Adrenal gland (tissue), 9 donors: ENCODE measurements at regions not wholly inside any gene's neighbourhood (a gene's known extent, or its start where the extent isn't known, plus 50 kb on each side); places are given as distances from the start of the nearest gene placed in this dataset.

Experiments used
- DNase-seq, 7 donors: peaks; one replicate each; pipeline ENCODE4 v3.0.0-alpha.2; 2019 to 2020
- H3K27ac ChIP-seq, 5 donors: fragments of 200-600 bp; sonication (generic) in 4 of 5; 1 replicate in 3 of 5; 2 replicates in 2 of 5; pipeline versions ENCODE4 v1.5.1 to v1.8.0; 2016 to 2020; ENCODE audit warnings: mild to moderate bottlenecking in 1 of 5
- H3K27me3 ChIP-seq: fragments of 200-600 bp; 2 replicates; pipeline ENCODE4 v1.8.0; 2021
- H3K36me3 ChIP-seq, 2 donors: fragments of 200-600 bp; replicated peaks in 1 of 2; 1 replicate in 1 of 2; 2 replicates in 1 of 2; pipeline versions ENCODE4 v1.5.1 to v1.8.0; 2018 to 2022
- H3K4me1 ChIP-seq, 2 donors: fragments of 200-600 bp; replicated peaks in 1 of 2; 1 replicate in 1 of 2; 2 replicates in 1 of 2; pipeline versions ENCODE4 v1.5.1 to v1.8.0; 2018 to 2021
- H3K4me3 ChIP-seq, 4 donors: fragments of 200-600 bp; sonication (generic) in 3 of 4; one replicate each; pipeline ENCODE4 v1.5.1; 2016 to 2018
- H3K9me3 ChIP-seq, 3 donors: fragments of 200-600 bp; sonication (generic) in 1 of 3; replicated peaks in 1 of 3; 1 replicate in 2 of 3; 2 replicates in 1 of 3; pipeline versions ENCODE4 v1.5.1 to v1.8.0; 2016 to 2021
- POLR2A ChIP-seq, 2 donors: fragments of 450-650 bp; IDR thresholded peaks; one replicate each; pipeline ENCODE4 v1.6.1; 2017; ENCODE audit warnings: antibody characterized with exemption in 2 of 2, mild to moderate bottlenecking in 2 of 2, moderate library complexity in 1 of 2
- WGBS, 4 donors: extraction: QIAGEN DNeasy Blood & Tissue Kit in 2 of 4; methylation state at CpG; one replicate each; pipeline versions ENCODE4 v1.1.5 to v1.1.7; 2013 to 2017; 5-methylcytosine and 5-hydroxymethylcytosine counted together
- intact Hi-C, 2 donors: fragments of 100-400 bp; cut with DNase I; formaldehyde crosslinking; loops; one replicate each; pipeline versions ENCODE4 v1.14.1 to v1.15.0; 2022 to 2023
- TF ChIP-seq, protein P1 (sequence below), 6 experiments: fragments of 450-650 bp in 4 of 6; fragments of 200-600 bp in 2 of 6; sonication (generic) in 1 of 6; IDR thresholded peaks; 1 replicate in 5 of 6; 2 replicates in 1 of 6; pipeline versions ENCODE4 v1.5.1 to v1.8.0; 2016 to 2021; ENCODE audit warnings: antibody characterized with exemption in 6 of 6, mild to moderate bottlenecking in 2 of 6, moderate library complexity in 1 of 6
- donor health status: healthy with polysubstance abuse.
- donor health status: Bipolar disorder and iron deficiency.
- donor health status: DM: yes; HTN: yes; CAD: no.
- donor health status: DM: no; HTN: no; CAD: no.
- donor health status: DM: no; HTN: no; CAD: no.

- Histone ChIP-seq H3K4me3 (no peak overlapping the region), H3K4me1 (no peaks in the 10 kb centered on the region)
Observed at GRCh38 chr12:19855851-19856250, 416.6 kb downstream of the AEBP2 start.

GRCh38 chr12:19856389-19856788, 417.1 kb downstream of the AEBP2 start:
- Histone ChIP-seq H3K27me3 (no peaks in the 10 kb centered on the region), H3K4me1 (no peaks in the 10 kb centered on the region), H3K4me3 (no peak overlapping the region), H3K36me3 (no peaks in the 10 kb centered on the region), H3K27ac (no peak overlapping the region), H3K9me3 (peaks cover 0 to 6% (median 0%) of the 10 kb centered on the region in 3 donors)
- no peak for DNase-seq
- intact Hi-C loops, result no loop called here
- no peak for TF ChIP-seq POLR2A (IDR thresholded peaks at IDR 0.05)
- TF ChIP-seq, protein P1, sequence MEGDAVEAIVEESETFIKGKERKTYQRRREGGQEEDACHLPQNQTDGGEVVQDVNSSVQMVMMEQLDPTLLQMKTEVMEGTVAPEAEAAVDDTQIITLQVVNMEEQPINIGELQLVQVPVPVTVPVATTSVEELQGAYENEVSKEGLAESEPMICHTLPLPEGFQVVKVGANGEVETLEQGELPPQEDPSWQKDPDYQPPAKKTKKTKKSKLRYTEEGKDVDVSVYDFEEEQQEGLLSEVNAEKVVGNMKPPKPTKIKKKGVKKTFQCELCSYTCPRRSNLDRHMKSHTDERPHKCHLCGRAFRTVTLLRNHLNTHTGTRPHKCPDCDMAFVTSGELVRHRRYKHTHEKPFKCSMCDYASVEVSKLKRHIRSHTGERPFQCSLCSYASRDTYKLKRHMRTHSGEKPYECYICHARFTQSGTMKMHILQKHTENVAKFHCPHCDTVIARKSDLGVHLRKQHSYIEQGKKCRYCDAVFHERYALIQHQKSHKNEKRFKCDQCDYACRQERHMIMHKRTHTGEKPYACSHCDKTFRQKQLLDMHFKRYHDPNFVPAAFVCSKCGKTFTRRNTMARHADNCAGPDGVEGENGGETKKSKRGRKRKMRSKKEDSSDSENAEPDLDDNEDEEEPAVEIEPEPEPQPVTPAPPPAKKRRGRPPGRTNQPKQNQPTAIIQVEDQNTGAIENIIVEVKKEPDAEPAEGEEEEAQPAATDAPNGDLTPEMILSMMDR (IDR thresholded peaks at IDR 0.05), result no peak
- WGBS, 4 donors, result 53 to 61% (median 59%) methylated on average over 5 of the region's 5 CpGs

More at GRCh38 chr12:19855851-19856250, 416.6 kb downstream of the AEBP2 start:
- WGBS, 4 donors, result 42 to 45% (median 44%) methylated on average over 4 of the region's 4 CpGs
- intact Hi-C loops, result no loop called here
- Histone ChIP-seq H3K27ac (no peak overlapping the region), H3K36me3 (no peaks in the 10 kb centered on the region), H3K27me3 (no peaks in the 10 kb centered on the region), H3K9me3 (peaks cover 0 to under 1% (median 0%) of the 10 kb centered on the region in 3 donors)
- no peak for TF ChIP-seq POLR2A (IDR thresholded peaks at IDR 0.05)
- TF ChIP-seq, protein P1 (IDR thresholded peaks at IDR 0.05), result no peak
- no peak for DNase-seq

DNA sequence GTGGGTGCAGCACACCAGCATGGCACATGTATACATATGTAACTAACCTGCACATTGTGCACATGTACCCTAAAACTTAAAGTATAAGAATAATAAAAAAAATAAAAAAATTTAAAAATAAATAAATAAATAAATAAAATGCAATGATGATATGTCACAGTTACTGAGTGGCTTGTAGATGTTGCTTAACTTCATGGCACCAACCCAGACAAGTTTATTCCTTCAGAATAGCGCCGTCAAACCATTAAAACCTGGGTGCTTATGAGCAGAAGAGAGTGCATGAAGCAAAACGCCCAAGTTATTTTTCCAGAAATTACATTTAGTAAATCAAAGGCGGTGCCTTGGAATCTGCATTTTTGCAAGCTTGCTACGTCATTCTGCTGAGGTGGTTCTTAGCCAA, 417.9 kb downstream of the AEBP2 start:
- Histone ChIP-seq H3K27me3 (no peaks in the 10 kb centered on the region), H3K9me3 (peaks cover 0 to 6% (median 0%) of the 10 kb centered on the region in 3 donors), H3K4me1 (no peaks in the 10 kb centered on the region), H3K36me3 (no peaks in the 10 kb centered on the region), H3K4me3 (no peak overlapping the region), H3K27ac (no peak overlapping the region)
- 84 to 91% (median 88%) methylated on average over 5 of the region's 5 CpGs for WGBS, 4 donors
- no peak for DNase-seq
- intact Hi-C loops, result no loop called here
- TF ChIP-seq POLR2A (IDR thresholded peaks at IDR 0.05), result no peak
- TF ChIP-seq, protein P1 (IDR thresholded peaks at IDR 0.05), result no peak

DNA sequence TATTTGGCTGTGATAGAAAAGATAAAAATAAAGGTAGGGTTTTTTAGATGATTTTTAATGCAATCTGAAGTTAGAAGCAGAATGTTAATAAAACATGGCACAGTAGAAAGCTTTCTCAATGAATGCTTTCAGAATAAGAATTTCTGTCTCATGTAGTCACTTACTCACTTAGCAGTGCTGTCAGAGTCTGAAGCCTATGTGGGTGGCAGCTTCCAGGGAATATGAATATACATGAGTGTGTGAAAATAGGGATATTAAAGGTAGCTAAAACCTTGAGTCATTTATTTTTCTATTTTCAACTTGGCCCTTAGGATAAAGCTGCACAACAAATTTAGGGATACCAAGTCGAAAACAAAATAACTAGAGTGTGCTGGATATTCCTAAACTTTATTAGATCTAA, 427.9 kb downstream of the AEBP2 start:
- Histone ChIP-seq H3K4me3 (no peak overlapping the region), H3K27me3 (no peaks in the 10 kb centered on the region), H3K36me3 (no peaks in the 10 kb centered on the region), H3K27ac (no peak overlapping the region), H3K9me3 (no peaks in the 10 kb centered on the region), H3K4me1 (no peaks in the 10 kb centered on the region)
- 57 to 75% (median 72%) methylated on average over 1 of the region's 1 CpG for WGBS, 4 donors
- no peak for TF ChIP-seq POLR2A (IDR thresholded peaks at IDR 0.05)
- TF ChIP-seq, protein P1 (IDR thresholded peaks at IDR 0.05), result no peak
- intact Hi-C loops, result no loop called here
- DNase-seq, result no peak
